ENCODE measurements at regions not wholly inside any gene's neighbourhood (a gene's known extent, or its start where the extent isn't known, plus 50 kb on each side); places are given as distances from the start of the nearest gene placed in this dataset.

- no peak for DNase-seq (ENCODE audit: low spot score)
Observed at GRCh38 chr1:232682248-232682647, 52.3 kb upstream of the SIPA1L2 start.

GRCh38 chr1:232684371-232685105 lies 54.6 kb upstream of the SIPA1L2 start:
- DNase-seq (ENCODE audit: low spot score): peak; percentile 59

GRCh38 chr1:232686346-232686745 lies 56.4 kb upstream of the SIPA1L2 start:
- DNase-seq (ENCODE audit: low spot score): no peak

- no peak for DNase-seq (ENCODE audit: low spot score)
Observed at GRCh38 chr1:232687304-232687703, 57.4 kb upstream of the SIPA1L2 start.

- DNase-seq (ENCODE audit: low spot score): no peak
Observed at GRCh38 chr1:232687728-232688127, 57.8 kb upstream of the SIPA1L2 start.

GRCh38 chr1:232688398-232688797 lies 58.5 kb upstream of the SIPA1L2 start:
- no peak for DNase-seq (ENCODE audit: low spot score)

- no peak for DNase-seq (ENCODE audit: low spot score)
Observed at GRCh38 chr1:232689711-232690110, 59.8 kb upstream of the SIPA1L2 start.

GRCh38 chr1:232690285-232690935 lies 60.5 kb upstream of the SIPA1L2 start:
- no peak for DNase-seq (ENCODE audit: low spot score)

- DNase-seq (ENCODE audit: low spot score): no peak
Observed at GRCh38 chr1:232694475-232694874, 64.5 kb upstream of the SIPA1L2 start.

GRCh38 chr1:232695621-232696385 lies 65.9 kb upstream of the SIPA1L2 start:
- no peak for DNase-seq (ENCODE audit: low spot score)

GRCh38 chr1:232696466-232696865 lies 66.5 kb upstream of the SIPA1L2 start:
- DNase-seq (ENCODE audit: low spot score): no peak

- no peak for DNase-seq (ENCODE audit: low spot score)
Observed at GRCh38 chr1:232697187-232697822, 67.4 kb upstream of the SIPA1L2 start.

GRCh38 chr1:232699814-232700213 lies 69.9 kb upstream of the SIPA1L2 start:
- no peak for DNase-seq (ENCODE audit: low spot score)

GRCh38 chr1:232702911-232703310 lies 73.0 kb upstream of the SIPA1L2 start:
- DNase-seq (ENCODE audit: low spot score): peak; percentile 41

- DNase-seq (ENCODE audit: low spot score): no peak
Observed at GRCh38 chr1:232704256-232704655, 74.3 kb upstream of the SIPA1L2 start.

GRCh38 chr1:232704694-232705680 lies 75.1 kb upstream of the SIPA1L2 start:
- DNase-seq (ENCODE audit: low spot score): peak; percentile 81

GRCh38 chr1:232705815-232706575 lies 76.1 kb upstream of the SIPA1L2 start:
- DNase-seq (ENCODE audit: low spot score): no peak

- no peak for DNase-seq (ENCODE audit: low spot score)
Observed at GRCh38 chr1:232707142-232707541, 77.2 kb upstream of the SIPA1L2 start.

- peak; percentile 64 for DNase-seq (ENCODE audit: low spot score)
Observed at GRCh38 chr1:232709386-232709785, 79.5 kb upstream of the SIPA1L2 start.

- no peak for DNase-seq (ENCODE audit: low spot score)
Observed at GRCh38 chr1:232711996-232712395, 82.1 kb upstream of the SIPA1L2 start.
